Effector memory CD8-positive, alpha-beta T cell (primary cell): ENCODE measurements at regions not wholly inside any gene's neighbourhood (a gene's known extent, or its start where the extent isn't known, plus 50 kb on each side); places are given as distances from the start of the nearest gene placed in this dataset.

Experiments used
- ATAC-seq: fragments of 150-1000 bp; cut with Tn5 transposase; replicated peaks from 2 replicates; pipeline ENCODE4 v1.10.0; 2021; ENCODE audit warnings: mild to moderate bottlenecking, moderate library complexity
- DNase-seq, 3 experiments: peaks; one replicate each; pipeline ENCODE4 v3.0.0; 2021
- H3K27ac Mint-ChIP-seq, 2 donors: one replicate each; pipeline ENCODE4 v1.8.0; 2022; ENCODE audit warnings: mild to moderate bottlenecking in 2 of 2, mixed read lengths in 2 of 2, moderate library complexity in 2 of 2
- H3K27me3 Mint-ChIP-seq, 2 donors: one replicate each; pipeline ENCODE4 v1.8.0; 2022; ENCODE audit warnings: mixed read lengths in 2 of 2
- H3K36me3 Mint-ChIP-seq: one replicate; pipeline ENCODE4 v1.8.0; 2022; ENCODE audit warnings: mild to moderate bottlenecking, moderate library complexity, mixed read lengths; ENCODE audit not compliant: insufficient read depth
- H3K4me1 Mint-ChIP-seq, 2 donors: one replicate each; pipeline ENCODE4 v1.8.0; 2022; ENCODE audit warnings: low read depth in 2 of 2, mixed read lengths in 2 of 2
- H3K4me3 Mint-ChIP-seq, 2 donors: one replicate each; pipeline ENCODE4 v1.8.0; 2022; ENCODE audit warnings: mild to moderate bottlenecking in 2 of 2, mixed read lengths in 2 of 2, moderate library complexity in 2 of 2
- H3K9me3 Mint-ChIP-seq, 2 donors: one replicate each; pipeline ENCODE4 v1.8.0; 2022; ENCODE audit warnings: mixed read lengths in 2 of 2

GRCh38 chr1:209485167-209485566 is 98.3 kb upstream of the CAMK1G start:
- DNase-seq: no peak
- no peak for ATAC-seq
- H3K9me3 Mint-ChIP-seq: no peaks in the 10 kb centered on the region
- H3K27me3 Mint-ChIP-seq: peaks cover 2 to 9% of the 10 kb centered on the region in 2 donors
- no peak overlapping the region for H3K27ac Mint-ChIP-seq
- H3K36me3 Mint-ChIP-seq: no peaks in the 10 kb centered on the region
- H3K4me1 Mint-ChIP-seq: peaks cover 0 to 2% of the 10 kb centered on the region in 2 donors
- H3K4me3 Mint-ChIP-seq: no peak overlapping the region

- Mint-ChIP-seq H3K27ac (no peak overlapping the region), H3K9me3 (no peaks in the 10 kb centered on the region), H3K4me3 (no peak overlapping the region), H3K27me3 (peaks cover 0 to 9% of the 10 kb centered on the region in 2 donors), H3K36me3 (no peaks in the 10 kb centered on the region), H3K4me1 (peaks cover 0 to 2% of the 10 kb centered on the region in 2 donors)
- DNase-seq (no peak), ATAC-seq (no peak)
These were observed 97.8 kb upstream of the CAMK1G start for GRCh38 chr1:209485751-209486150.

- ATAC-seq (no peak), DNase-seq (no peak)
- H3K9me3 Mint-ChIP-seq: no peaks in the 10 kb centered on the region
- H3K4me3 Mint-ChIP-seq: no peak overlapping the region
- H3K27me3 Mint-ChIP-seq: peaks cover 3 to 14% of the 10 kb centered on the region in 2 donors
- H3K4me1 Mint-ChIP-seq: peaks cover 0 to 2% of the 10 kb centered on the region in 2 donors
- H3K36me3 Mint-ChIP-seq: no peaks in the 10 kb centered on the region
- no peak overlapping the region for H3K27ac Mint-ChIP-seq
These were observed 96.5 kb upstream of the CAMK1G start for GRCh38 chr1:209486861-209487593.

- peaks cover 0 to 2% of the 10 kb centered on the region in 2 donors for H3K4me1 Mint-ChIP-seq
- ATAC-seq: no peak
- no peak overlapping the region for H3K4me3 Mint-ChIP-seq
- peaks cover 12 to 19% of the 10 kb centered on the region in 2 donors for H3K27me3 Mint-ChIP-seq
- no peaks in the 10 kb centered on the region for H3K9me3 Mint-ChIP-seq
- no peaks in the 10 kb centered on the region for H3K36me3 Mint-ChIP-seq
- DNase-seq: no peak
- H3K27ac Mint-ChIP-seq: no peak overlapping the region
These were observed 93.5 kb upstream of the CAMK1G start for GRCh38 chr1:209490013-209490412.

- H3K27me3 Mint-ChIP-seq: peaks cover 12 to 19% of the 10 kb centered on the region in 2 donors
- no peak overlapping the region for H3K27ac Mint-ChIP-seq
- ATAC-seq: no peak
- peaks cover 0 to 2% of the 10 kb centered on the region in 2 donors for H3K4me1 Mint-ChIP-seq
- no peak overlapping the region for H3K4me3 Mint-ChIP-seq
- no peak for DNase-seq
- no peaks in the 10 kb centered on the region for H3K9me3 Mint-ChIP-seq
- no peaks in the 10 kb centered on the region for H3K36me3 Mint-ChIP-seq
These were observed 92.5 kb upstream of the CAMK1G start for GRCh38 chr1:209491031-209491430.

GRCh38 chr1:209491496-209491895 is 92.0 kb upstream of the CAMK1G start:
- Mint-ChIP-seq H3K4me1 (no peaks in the 10 kb centered on the region), H3K27ac (no peak overlapping the region), H3K4me3 (no peak overlapping the region), H3K36me3 (no peaks in the 10 kb centered on the region), H3K9me3 (no peaks in the 10 kb centered on the region), H3K27me3 (peaks cover 12 to 19% of the 10 kb centered on the region in 2 donors)
- ATAC-seq (no peak), DNase-seq (no peak)

GRCh38 chr1:209491897-209492296 is 91.6 kb upstream of the CAMK1G start:
- no peaks in the 10 kb centered on the region for H3K4me1 Mint-ChIP-seq
- H3K4me3 Mint-ChIP-seq: no peak overlapping the region
- no peaks in the 10 kb centered on the region for H3K9me3 Mint-ChIP-seq
- ATAC-seq (no peak), DNase-seq (no peak)
- no peaks in the 10 kb centered on the region for H3K36me3 Mint-ChIP-seq
- H3K27ac Mint-ChIP-seq: no peak overlapping the region
- H3K27me3 Mint-ChIP-seq: peaks cover 12 to 19% of the 10 kb centered on the region in 2 donors

GRCh38 chr1:209493559-209493958 is 90.0 kb upstream of the CAMK1G start:
- no peak for DNase-seq
- Mint-ChIP-seq H3K4me1 (no peaks in the 10 kb centered on the region), H3K9me3 (no peaks in the 10 kb centered on the region)

GRCh38 chr1:209497729-209498128 is 85.8 kb upstream of the CAMK1G start:
- Mint-ChIP-seq H3K36me3 (no peaks in the 10 kb centered on the region), H3K27ac (no peak overlapping the region), H3K4me1 (no peaks in the 10 kb centered on the region), H3K4me3 (no peak overlapping the region), H3K27me3 (peaks cover 0 to 4% of the 10 kb centered on the region in 2 donors), H3K9me3 (peaks cover 2 to 7% of the 10 kb centered on the region in 2 donors)
- ATAC-seq (no peak), DNase-seq (no peak)

More at GRCh38 chr1:209493559-209493958, 90.0 kb upstream of the CAMK1G start:
- H3K27ac Mint-ChIP-seq: no peak overlapping the region
- peaks cover 10 to 12% of the 10 kb centered on the region in 2 donors for H3K27me3 Mint-ChIP-seq
- ATAC-seq: no peak
- H3K36me3 Mint-ChIP-seq: no peaks in the 10 kb centered on the region
- H3K4me3 Mint-ChIP-seq: no peak overlapping the region

- no peak overlapping the region for H3K4me3 Mint-ChIP-seq
- H3K36me3 Mint-ChIP-seq: no peaks in the 10 kb centered on the region
- H3K27ac Mint-ChIP-seq: no peak overlapping the region
- H3K27me3 Mint-ChIP-seq: peaks cover 7 to 11% of the 10 kb centered on the region in 2 donors
- no peak for ATAC-seq
- no peaks in the 10 kb centered on the region for H3K4me1 Mint-ChIP-seq
- no peak for DNase-seq
- H3K9me3 Mint-ChIP-seq: peaks cover 2 to 7% of the 10 kb centered on the region in 2 donors
These were observed 82.5 kb upstream of the CAMK1G start for GRCh38 chr1:209500993-209501392.

- no peak for DNase-seq
- ATAC-seq: no peak
- Mint-ChIP-seq H3K4me3 (no peak overlapping the region), H3K27ac (no peak overlapping the region), H3K4me1 (no peaks in the 10 kb centered on the region), H3K27me3 (peaks cover 15 to 23% of the 10 kb centered on the region in 2 donors), H3K36me3 (no peaks in the 10 kb centered on the region), H3K9me3 (peaks cover 2 to 7% of the 10 kb centered on the region in 2 donors)
These were observed 80.3 kb upstream of the CAMK1G start for GRCh38 chr1:209503196-209503595.

- no peak for ATAC-seq
- Mint-ChIP-seq H3K4me1 (no peaks in the 10 kb centered on the region), H3K27ac (no peak overlapping the region), H3K36me3 (no peaks in the 10 kb centered on the region), H3K9me3 (peaks cover 2 to 7% of the 10 kb centered on the region in 2 donors), H3K27me3 (peaks cover 15 to 23% of the 10 kb centered on the region in 2 donors), H3K4me3 (no peak overlapping the region)
- no peak for DNase-seq
These were observed 78.9 kb upstream of the CAMK1G start for GRCh38 chr1:209504571-209504970.

GRCh38 chr1:209505044-209505443 is 78.5 kb upstream of the CAMK1G start:
- ATAC-seq (no peak), DNase-seq (no peak)
- Mint-ChIP-seq H3K36me3 (no peaks in the 10 kb centered on the region), H3K9me3 (peaks cover 0 to 7% of the 10 kb centered on the region in 2 donors), H3K4me3 (no peak overlapping the region), H3K4me1 (no peaks in the 10 kb centered on the region), H3K27ac (no peak overlapping the region), H3K27me3 (peaks cover 15 to 27% of the 10 kb centered on the region in 2 donors)

GRCh38 chr1:209506101-209506500 is 77.4 kb upstream of the CAMK1G start:
- no peak overlapping the region for H3K4me3 Mint-ChIP-seq
- no peak overlapping the region for H3K27ac Mint-ChIP-seq
- no peaks in the 10 kb centered on the region for H3K36me3 Mint-ChIP-seq
- ATAC-seq: no peak
- peaks cover 1 to 4% of the 10 kb centered on the region in 2 donors for H3K9me3 Mint-ChIP-seq
- DNase-seq: no peak
- H3K4me1 Mint-ChIP-seq: no peaks in the 10 kb centered on the region
- peaks cover 19 to 33% of the 10 kb centered on the region in 2 donors for H3K27me3 Mint-ChIP-seq
